Transverse colon (tissue), 4 donors: ENCODE measurements at regions not wholly inside any gene's neighbourhood (a gene's known extent, or its start where the extent isn't known, plus 50 kb on each side); places are given as distances from the start of the nearest gene placed in this dataset.

Source experiments
- DNase-seq: peaks from one replicate; pipeline ENCODE4 v3.0.0-alpha.2; 2019
- H3K27ac ChIP-seq, 4 donors: fragments of 200-600 bp; sonication (generic); 2 replicates each; pipeline ENCODE4 v1.5.1; 2016 to 2018; ENCODE audit warnings: inconsistent platforms in 4 of 4
- H3K27me3 ChIP-seq: fragments of 200-600 bp; sonication (generic); 2 replicates; pipeline ENCODE4 v1.5.1; 2017; ENCODE audit warnings: inconsistent platforms
- H3K36me3 ChIP-seq, 4 donors: fragments of 200-600 bp; sonication (generic); 2 replicates each; pipeline ENCODE4 v1.5.1; 2017 to 2019; ENCODE audit warnings: inconsistent platforms in 4 of 4
- H3K4me1 ChIP-seq, 4 donors: fragments of 200-600 bp; sonication (generic); 2 replicates each; pipeline ENCODE4 v1.5.1; 2017 to 2020; ENCODE audit warnings: inconsistent platforms in 4 of 4
- H3K4me3 ChIP-seq, 4 donors: fragments of 200-600 bp; sonication (generic); 1 replicate in 1 of 4; 2 replicates in 3 of 4; pipeline versions ENCODE4 v1.5.1 to v1.6.1; 2017 to 2019; ENCODE audit warnings: inconsistent platforms in 4 of 4
- H3K9me3 ChIP-seq, 2 donors: fragments of 200-600 bp; sonication (generic); 2 replicates each; pipeline ENCODE4 v1.5.1; 2017 to 2019; ENCODE audit warnings: inconsistent platforms in 2 of 2
- EP300 ChIP-seq: sonication (generic); formaldehyde crosslinking; IDR thresholded peaks from one replicate; pipeline ENCODE4 v1.6.1; 2017; ENCODE audit warnings: antibody characterized with exemption, low read depth
- POLR2A ChIP-seq: fragments of 450-650 bp; IDR thresholded peaks from one replicate; pipeline ENCODE4 v1.6.1; 2016; ENCODE audit warnings: antibody characterized with exemption, mild to moderate bottlenecking, moderate library complexity
- POLR2AphosphoS5 ChIP-seq, 3 donors: sonication (generic); formaldehyde crosslinking; IDR thresholded peaks; one replicate each; pipeline ENCODE4 v1.6.1; 2016; ENCODE audit warnings: antibody characterized with exemption in 3 of 3
- WGBS, 2 donors: methylation state at CpG; one replicate each; pipeline ENCODE4 v1.1.5; 2018; ENCODE audit warnings: low coverage in 1 of 2; 5-methylcytosine and 5-hydroxymethylcytosine counted together
- in situ Hi-C, 4 donors: fragments of 200-750 bp; cut with MboI; loops; one replicate each; pipeline versions ENCODE4 v1.15.0 to v1.15.1; 2017; ENCODE audit warnings: low sequenced_read_pairs in 3 of 4, low pct_ligation_motif_present in 1 of 4, low pct_unique_long_range_greater_than_20kb in 1 of 4
- intact Hi-C: fragments of 100-400 bp; cut with DNase I; formaldehyde crosslinking; loops from one replicate; pipeline ENCODE4 v1.15.1; 2023; ENCODE audit warnings: low total_unique reads
- TF ChIP-seq, protein P1 (sequence below), 5 experiments: fragments of 200-600 bp in 3 of 5; fragments of 450-650 bp in 2 of 5; sonication (generic) in 3 of 5; IDR thresholded peaks; 1 replicate in 2 of 5; 2 replicates in 3 of 5; pipeline ENCODE4 v1.5.1; 2016 to 2017; ENCODE audit warnings: antibody characterized with exemption in 5 of 5, inconsistent platforms in 3 of 5, mild to moderate bottlenecking in 2 of 5, moderate library complexity in 1 of 5

DNA sequence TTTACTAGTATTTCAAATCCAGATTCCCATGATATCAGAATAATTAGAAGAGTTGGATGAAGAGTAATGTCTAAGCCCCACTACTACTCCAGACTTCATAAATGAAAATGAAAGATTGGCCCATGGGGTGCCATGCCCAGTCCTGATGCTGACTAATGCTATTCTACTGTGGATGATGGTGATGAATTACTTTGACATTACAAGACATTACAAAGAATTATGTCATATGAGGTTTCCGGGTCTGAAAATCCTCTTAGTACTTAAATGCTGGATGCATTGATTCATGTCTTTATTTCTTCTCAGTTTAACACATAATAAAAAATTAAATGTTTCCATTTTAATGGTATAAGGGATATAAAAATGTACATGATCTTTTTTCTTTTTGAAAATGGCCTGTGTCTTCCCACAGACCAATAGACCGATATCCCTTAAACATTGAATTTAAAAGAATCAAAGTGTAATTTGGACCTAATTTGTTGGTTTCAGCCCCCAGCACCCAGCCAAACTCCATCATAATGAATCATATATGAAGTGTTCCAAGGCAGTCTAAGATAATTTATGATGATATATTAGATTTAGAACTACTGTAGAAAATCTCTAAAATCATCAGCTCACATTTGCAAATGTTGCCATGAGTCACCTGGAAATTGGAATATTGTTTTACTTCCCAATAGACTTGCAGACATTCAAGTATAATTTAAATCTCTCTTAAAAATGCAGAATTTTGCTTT, 223.6 kb upstream of the SGCD start:
- Histone ChIP-seq H3K9me3 (no peaks in the 10 kb centered on the region), H3K27ac (no peak overlapping the region), H3K36me3 (no peaks in the 10 kb centered on the region), H3K4me1 (no peaks in the 10 kb centered on the region), H3K4me3 (no peak overlapping the region), H3K27me3 (no peaks in the 10 kb centered on the region)
- in situ Hi-C loops, result no loop called here
- 93 to 94% methylated on average over 2 of the region's 2 CpGs for WGBS, 2 donors
- intact Hi-C loops, result no loop called here
- TF ChIP-seq EP300, result no peak
- no peak for TF ChIP-seq POLR2AphosphoS5 (IDR thresholded peaks at IDR 0.05)
- TF ChIP-seq, protein P1, sequence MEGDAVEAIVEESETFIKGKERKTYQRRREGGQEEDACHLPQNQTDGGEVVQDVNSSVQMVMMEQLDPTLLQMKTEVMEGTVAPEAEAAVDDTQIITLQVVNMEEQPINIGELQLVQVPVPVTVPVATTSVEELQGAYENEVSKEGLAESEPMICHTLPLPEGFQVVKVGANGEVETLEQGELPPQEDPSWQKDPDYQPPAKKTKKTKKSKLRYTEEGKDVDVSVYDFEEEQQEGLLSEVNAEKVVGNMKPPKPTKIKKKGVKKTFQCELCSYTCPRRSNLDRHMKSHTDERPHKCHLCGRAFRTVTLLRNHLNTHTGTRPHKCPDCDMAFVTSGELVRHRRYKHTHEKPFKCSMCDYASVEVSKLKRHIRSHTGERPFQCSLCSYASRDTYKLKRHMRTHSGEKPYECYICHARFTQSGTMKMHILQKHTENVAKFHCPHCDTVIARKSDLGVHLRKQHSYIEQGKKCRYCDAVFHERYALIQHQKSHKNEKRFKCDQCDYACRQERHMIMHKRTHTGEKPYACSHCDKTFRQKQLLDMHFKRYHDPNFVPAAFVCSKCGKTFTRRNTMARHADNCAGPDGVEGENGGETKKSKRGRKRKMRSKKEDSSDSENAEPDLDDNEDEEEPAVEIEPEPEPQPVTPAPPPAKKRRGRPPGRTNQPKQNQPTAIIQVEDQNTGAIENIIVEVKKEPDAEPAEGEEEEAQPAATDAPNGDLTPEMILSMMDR (IDR thresholded peaks at IDR 0.05), result no peak
- TF ChIP-seq POLR2A, result no peak
- no peak for DNase-seq

DNA sequence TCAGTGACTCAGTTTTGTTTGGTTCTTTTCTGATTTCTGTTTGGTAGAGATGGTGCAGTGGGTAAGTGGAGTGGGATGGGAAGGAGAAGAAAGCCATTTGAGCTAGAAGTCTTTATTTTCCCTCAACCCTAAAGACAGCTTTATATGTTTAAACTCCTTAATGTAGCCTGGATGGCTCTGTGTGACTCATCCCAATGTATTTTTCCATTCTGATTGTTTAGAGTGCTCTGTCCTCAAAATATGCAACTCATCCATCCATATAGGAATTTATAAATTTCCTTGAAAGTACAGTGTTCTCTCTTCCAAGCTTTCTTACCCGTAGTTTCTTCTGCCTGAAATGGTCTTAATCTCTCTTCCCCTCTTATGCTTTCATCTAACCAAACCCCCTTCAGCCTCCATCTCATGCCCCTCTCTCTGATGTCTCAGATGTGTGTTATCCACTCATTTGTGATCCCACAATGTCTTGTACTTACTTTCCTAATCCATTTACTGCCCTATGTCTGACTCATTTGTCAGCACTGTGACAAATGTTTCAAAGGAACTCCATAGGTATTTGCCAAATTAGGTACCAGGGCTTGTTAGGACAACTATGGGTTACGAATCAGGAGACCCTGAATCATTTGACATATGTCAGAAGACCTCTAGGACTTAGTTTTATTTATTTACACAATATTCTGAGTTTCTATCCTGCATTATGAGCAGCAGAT, 217.5 kb upstream of the SGCD start:
- no peaks in the 10 kb centered on the region for H3K4me1 ChIP-seq
- TF ChIP-seq, protein P1 (IDR thresholded peaks at IDR 0.05), result no peak
- TF ChIP-seq EP300, result no peak
- TF ChIP-seq POLR2A, result no peak
- in situ Hi-C loops (no loop called here), intact Hi-C loops (no loop called here)
- H3K36me3 ChIP-seq, result no peaks in the 10 kb centered on the region
- no peaks in the 10 kb centered on the region for H3K27me3 ChIP-seq
- no peak for DNase-seq
- no peak overlapping the region for H3K4me3 ChIP-seq
- H3K27ac ChIP-seq, result no peak overlapping the region
- 61 to 83% methylated on average over 2 of the region's 2 CpGs for WGBS, 2 donors
- no peaks in the 10 kb centered on the region for H3K9me3 ChIP-seq

DNA sequence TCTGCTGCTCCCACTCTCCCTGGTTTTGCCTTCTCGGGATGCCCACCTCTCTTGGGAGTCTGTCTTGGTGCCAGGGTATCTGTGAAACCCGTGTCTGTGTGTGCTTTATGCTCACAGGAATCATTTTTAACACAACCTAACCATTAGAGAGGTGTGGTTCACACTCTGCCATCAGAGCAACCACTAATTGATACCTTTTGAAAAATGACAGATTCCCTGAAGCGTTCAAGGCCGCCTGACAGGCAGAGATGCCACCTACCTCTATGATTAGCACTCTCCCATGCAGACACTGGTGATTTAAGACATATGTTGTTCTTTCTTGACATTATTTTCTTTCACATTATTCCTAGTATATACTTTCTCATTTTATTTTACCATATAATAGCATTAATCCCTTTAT, 207.3 kb upstream of the SGCD start:
- TF ChIP-seq, protein P1 (IDR thresholded peaks at IDR 0.05), result no peak
- no peak for TF ChIP-seq EP300
- no peak for TF ChIP-seq POLR2AphosphoS5 (IDR thresholded peaks at IDR 0.05)
- Histone ChIP-seq H3K27ac (no peak overlapping the region), H3K4me1 (no peaks in the 10 kb centered on the region), H3K4me3 (no peak overlapping the region), H3K27me3 (no peaks in the 10 kb centered on the region), H3K36me3 (no peaks in the 10 kb centered on the region), H3K9me3 (no peaks in the 10 kb centered on the region)
- WGBS, 2 donors, result 69 to 93% methylated on average over 4 of the region's 4 CpGs
- in situ Hi-C loops (no loop called here), intact Hi-C loops (no loop called here)
- DNase-seq, result no peak

DNA sequence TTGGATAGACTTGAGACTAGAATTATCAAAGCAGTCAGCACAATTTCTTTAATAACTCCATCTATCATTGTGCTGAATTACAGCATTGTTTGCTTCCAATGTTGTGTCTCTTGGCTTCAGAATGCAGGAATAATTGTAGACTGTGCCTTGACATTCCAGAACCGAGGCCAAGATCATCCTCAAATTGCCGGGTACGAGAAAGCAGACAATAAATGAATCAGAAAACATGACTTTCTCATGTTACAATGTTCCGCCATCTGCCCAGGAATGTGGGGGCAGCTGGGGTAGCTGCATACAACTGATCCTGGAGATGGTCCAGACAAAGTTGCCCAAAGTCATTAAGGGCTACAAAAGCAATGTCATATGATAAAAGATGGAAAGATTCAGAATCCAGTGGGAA, 206.2 kb upstream of the SGCD start:
- intact Hi-C loops (no loop called here), in situ Hi-C loops (no loop called here)
- WGBS, 2 donors, result 9 to 26% methylated on average over 4 of the region's 4 CpGs

More for the DNA sequence above, 206.2 kb upstream of the SGCD start:
- no peak overlapping the region for H3K4me3 ChIP-seq
- no peaks in the 10 kb centered on the region for H3K27me3 ChIP-seq
- no peaks in the 10 kb centered on the region for H3K4me1 ChIP-seq
- no peaks in the 10 kb centered on the region for H3K9me3 ChIP-seq
- no peak overlapping the region for H3K27ac ChIP-seq
- DNase-seq, result no peak
- no peaks in the 10 kb centered on the region for H3K36me3 ChIP-seq
- TF ChIP-seq POLR2A (no peak), POLR2AphosphoS5 (IDR thresholded peaks at IDR 0.05) (no peak), EP300 (no peak)
- TF ChIP-seq, protein P1 (IDR thresholded peaks at IDR 0.05), result no peak
